ENCODE measurements at regions not wholly inside any gene's neighbourhood (a gene's known extent, or its start where the extent isn't known, plus 50 kb on each side); places are given as distances from the start of the nearest gene placed in this dataset.

DNA sequence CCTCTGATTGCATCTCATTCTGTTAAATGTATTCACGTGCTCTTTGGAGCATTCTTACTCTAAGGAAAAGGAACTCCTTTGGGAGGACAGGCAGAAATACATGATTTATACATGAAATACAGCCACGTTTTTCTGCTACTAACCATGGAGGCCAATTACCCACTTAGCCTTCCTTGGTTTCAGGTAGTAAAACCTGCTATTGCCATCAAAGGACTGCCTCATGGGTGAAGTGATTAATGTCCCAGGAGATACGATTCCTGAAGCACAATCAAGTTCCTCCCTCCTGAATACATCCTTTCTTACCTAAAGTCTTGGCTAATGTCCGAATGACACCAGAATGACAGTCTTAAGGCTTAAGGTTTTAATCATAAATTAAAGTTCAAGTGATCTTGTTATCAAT, 58.5 kb upstream of the PIK3CG start:
- DNase-seq (ENCODE audit: low read depth in 2 of 3, low spot score in 1 of 3) = no peak

DNA sequence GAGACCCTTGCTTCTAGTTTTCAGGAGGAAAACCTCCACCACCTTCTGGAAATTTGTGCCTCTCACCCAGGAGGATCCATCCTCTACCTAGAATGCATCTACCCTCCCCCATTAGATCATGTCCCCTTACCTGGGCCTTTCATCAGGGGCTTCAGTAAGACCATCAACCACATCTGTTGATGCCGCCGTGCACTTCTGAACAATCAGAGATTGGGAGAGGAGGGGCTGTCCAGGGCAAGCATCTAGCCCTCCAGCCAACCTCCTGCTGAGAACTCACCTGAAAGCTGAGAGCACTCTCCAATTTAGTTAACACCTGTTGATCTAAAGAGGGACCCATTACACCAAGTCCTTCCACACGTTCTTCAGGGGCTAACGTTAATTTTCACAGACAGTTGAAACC, 57.6 kb upstream of the PIK3CG start:
- no peak for DNase-seq (ENCODE audit: low read depth in 2 of 3, low spot score in 1 of 3)

DNA sequence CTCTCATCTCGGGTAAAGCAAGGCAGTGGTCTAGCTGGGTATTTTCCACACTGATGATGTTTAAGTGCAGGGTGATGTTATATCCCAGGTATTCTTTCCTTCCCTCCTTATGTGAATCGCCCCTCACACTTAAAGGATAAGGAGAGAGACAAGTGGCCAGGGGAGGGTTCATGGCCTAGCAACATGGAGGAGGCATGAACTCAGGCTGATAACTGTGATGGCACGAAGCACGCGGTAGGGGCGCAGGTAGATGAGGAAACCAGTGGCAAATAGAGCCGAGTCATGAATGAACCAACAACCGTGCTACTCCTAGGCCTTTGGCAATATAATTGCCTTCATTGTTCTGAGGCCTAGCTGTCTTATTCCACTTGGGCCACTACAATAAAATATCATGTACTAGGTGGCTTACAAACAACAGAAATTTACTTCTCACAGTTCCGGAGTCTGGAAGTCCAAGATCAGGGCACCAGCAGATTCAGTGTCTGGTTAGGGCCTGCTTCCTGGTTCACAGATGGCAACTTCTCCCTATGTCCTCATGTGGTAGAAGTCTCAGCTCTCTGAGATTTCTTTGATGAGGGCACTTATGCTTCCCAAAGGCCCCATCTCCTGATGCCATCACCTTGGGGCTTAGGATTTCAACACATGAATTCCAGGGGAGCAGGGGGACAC, 56.0 kb upstream of the PIK3CG start:
- no peak for DNase-seq (ENCODE audit: low read depth in 2 of 3, low spot score in 1 of 3)

DNA sequence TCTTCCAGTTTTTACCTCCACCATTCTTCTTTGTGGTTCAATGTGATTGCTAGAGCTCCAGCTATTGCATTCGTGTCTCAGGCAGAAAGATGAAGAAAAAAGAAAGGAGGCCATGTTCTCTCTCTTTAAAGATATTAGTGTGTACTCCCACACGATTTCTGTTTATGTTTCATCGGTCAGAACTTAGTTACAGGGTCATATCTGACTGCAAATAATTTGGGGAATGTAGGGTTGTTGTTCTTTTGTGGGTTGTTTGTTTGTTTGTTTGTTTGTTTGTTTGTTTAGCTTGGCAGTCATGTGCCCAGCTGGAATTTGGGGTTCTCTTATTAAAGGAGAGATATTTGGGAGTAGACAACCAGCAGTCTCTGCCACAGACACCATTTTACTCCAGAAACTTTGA, 53.6 kb upstream of the PIK3CG start:
- no peak for DNase-seq (ENCODE audit: low read depth in 2 of 3, low spot score in 1 of 3)

DNA sequence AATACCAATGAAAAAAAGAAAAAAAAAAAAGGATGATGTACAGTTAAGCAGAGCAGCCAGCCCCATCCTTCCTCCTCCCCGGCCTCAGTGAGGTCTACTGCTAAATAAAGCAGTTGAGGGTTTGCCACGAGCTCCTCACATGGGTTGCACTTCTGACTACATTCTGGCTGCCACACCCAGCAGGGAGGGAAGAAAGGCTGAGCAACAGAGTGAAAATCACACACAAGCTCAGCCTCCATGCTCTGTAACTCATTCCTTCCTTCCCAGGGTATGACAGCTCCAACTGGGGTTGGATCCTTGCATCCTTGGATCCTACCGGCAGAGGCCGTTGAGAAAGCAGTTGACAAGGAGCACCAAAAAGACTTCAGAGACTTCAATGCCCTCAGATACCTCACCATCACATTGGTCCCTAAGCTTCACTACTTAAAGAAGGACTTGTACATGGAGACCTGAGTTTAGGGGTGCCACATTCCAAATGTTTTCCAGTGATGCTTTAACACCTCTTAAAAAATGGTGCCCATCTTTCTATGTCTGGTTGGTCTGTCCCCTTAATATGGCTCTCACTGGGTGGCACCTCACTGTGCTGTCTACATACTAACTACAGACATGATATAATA, 52.9 kb upstream of the PIK3CG start:
- DNase-seq (ENCODE audit: low read depth in 2 of 3, low spot score in 1 of 3) = no peak

DNA sequence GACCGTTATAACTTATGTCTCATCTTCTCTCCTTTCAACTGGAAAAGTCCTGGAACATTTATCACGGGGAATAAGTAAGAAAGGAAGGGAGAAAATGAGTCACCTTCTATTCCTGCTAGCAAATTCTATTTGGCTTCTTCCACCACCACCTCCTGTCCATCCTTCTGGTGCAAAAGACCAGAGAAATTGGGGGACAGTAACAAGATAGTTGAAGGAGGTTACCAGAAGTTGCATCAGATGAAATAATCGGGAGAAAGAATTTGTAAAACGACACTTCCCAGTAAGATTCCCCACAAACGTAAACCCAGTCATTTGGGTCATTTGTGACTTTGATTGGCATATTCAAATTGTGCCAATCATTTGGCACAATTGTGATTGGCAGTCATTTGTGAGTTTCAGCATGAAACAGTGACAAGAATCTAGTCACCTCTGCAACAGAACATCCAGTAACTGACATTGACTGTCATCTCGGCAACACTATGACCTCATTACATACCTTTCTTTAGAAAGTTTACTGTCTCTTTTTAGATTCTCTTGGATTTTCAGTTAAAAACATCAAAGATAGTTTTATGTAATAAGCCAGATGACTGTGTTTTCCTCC, 51.3 kb upstream of the PIK3CG start:
- DNase-seq (ENCODE audit: low read depth in 2 of 3, low spot score in 1 of 3) = no peak

DNA sequence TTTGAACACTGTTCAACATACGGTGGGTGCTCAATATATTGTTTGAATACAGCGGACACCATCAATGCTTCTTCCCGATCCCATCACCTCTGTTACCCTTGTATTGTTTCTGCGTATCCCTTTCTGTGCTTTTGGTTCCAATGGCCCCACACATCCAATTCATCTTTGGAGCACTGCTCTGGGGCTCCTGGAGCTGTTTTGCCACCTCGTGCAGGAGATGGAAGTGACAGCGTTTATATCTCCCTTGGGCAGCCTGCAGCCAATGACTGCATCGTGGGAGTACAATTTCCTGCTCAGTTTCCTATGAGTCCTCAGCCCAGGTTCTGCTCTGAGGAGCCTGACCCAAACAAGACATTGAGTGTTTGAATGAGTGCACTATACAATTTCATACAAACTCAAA, 50.2 kb upstream of the PIK3CG start:
- DNase-seq (ENCODE audit: low read depth in 2 of 3, low spot score in 1 of 3) = no peak

All from stimulated activated CD4-positive, alpha-beta T cell treated with anti-CD3 and anti-CD28 coated beads, Interleukin-12 subunit alpha, Interleukin-12 subunit beta, amount 100 ng/mL, for 48 hours (primary cell).